OCI-LY1 (cell line): ENCODE measurements at regions not wholly inside any gene's neighbourhood (a gene's known extent, or its start where the extent isn't known, plus 50 kb on each side); places are given as distances from the start of the nearest gene placed in this dataset.

Experiments
- H2AFZ ChIP-seq: fragments of 200-600 bp; sonication (generic), shearing (Covaris generic); 2 replicates; pipeline ENCODE4 v1.6.0; 2014; ENCODE audit warnings: antibody characterized with exemption, mild to moderate bottlenecking, low read length
- H3F3A ChIP-seq: fragments of 200-600 bp; sonication (generic), shearing (Covaris generic); 2 replicates; pipeline ENCODE4 v1.6.0; 2014; ENCODE audit warnings: mild to moderate bottlenecking, antibody characterized with exemption, low read length, moderate library complexity; ENCODE audit not compliant: insufficient read depth
- H3K27ac ChIP-seq: fragments of 200-600 bp; sonication (generic); 2 replicates; pipeline ENCODE4 v1.5.1; 2014; ENCODE audit warnings: low read length, mixed run types, mild to moderate bottlenecking, low read depth; ENCODE audit not compliant: poor library complexity, severe bottlenecking
- H3K27me3 ChIP-seq: fragments of 200-600 bp; sonication (generic); 2 replicates; pipeline ENCODE4 v1.6.0; 2014; ENCODE audit warnings: antibody characterized with exemption, mild to moderate bottlenecking, low read length, moderate library complexity; ENCODE audit not compliant: insufficient read depth
- H3K36me3 ChIP-seq: fragments of 200-600 bp; sonication (generic); 2 replicates; pipeline ENCODE4 v1.6.1; 2014; ENCODE audit warnings: mild to moderate bottlenecking, antibody characterized with exemption, low read length, moderate library complexity, mixed read lengths; ENCODE audit not compliant: insufficient read depth
- H3K4me1 ChIP-seq: fragments of 200-600 bp; sonication (generic); 2 replicates; pipeline ENCODE4 v1.5.1; 2014; ENCODE audit warnings: mild to moderate bottlenecking, low read length, moderate library complexity; ENCODE audit not compliant: insufficient read depth, severe bottlenecking
- H3K4me2 ChIP-seq: fragments of 200-600 bp; sonication (generic), shearing (Covaris generic); 2 replicates; pipeline ENCODE4 v1.6.1; 2014; ENCODE audit warnings: low read length
- H3K4me3 ChIP-seq: fragments of 200-600 bp; sonication (generic); 2 replicates; pipeline ENCODE4 v1.5.1; 2014; ENCODE audit warnings: low read length, low read depth, mild to moderate bottlenecking, mixed read lengths; ENCODE audit not compliant: poor library complexity, severe bottlenecking
- H3K79me2 ChIP-seq: fragments of 200-600 bp; shearing (Covaris generic); 2 replicates; pipeline ENCODE4 v1.6.1; 2016; ENCODE audit warnings: mixed run types, low read length, mixed read lengths; ENCODE audit not compliant: insufficient read depth
- H3K9ac ChIP-seq: fragments of 200-600 bp; sonication (generic), shearing (Covaris generic); 2 replicates; pipeline ENCODE4 v1.6.1; 2014; ENCODE audit warnings: mild to moderate bottlenecking, low read length, mixed read lengths
- H3K9me2 ChIP-seq: fragments of 200-600 bp; sonication (generic), shearing (Covaris generic); 2 replicates; pipeline ENCODE4 v1.6.1; 2014; ENCODE audit warnings: low read depth, mild to moderate bottlenecking, low read length, mixed read lengths
- H3K9me3 ChIP-seq: fragments of 200-600 bp; shearing (Covaris generic); 2 replicates; pipeline ENCODE4 v1.6.1; 2014; ENCODE audit warnings: low read length, mixed read lengths
- H4K20me1 ChIP-seq: fragments of 200-600 bp; sonication (generic), shearing (Covaris generic); 2 replicates; pipeline ENCODE4 v1.6.0; 2016; ENCODE audit warnings: mild to moderate bottlenecking, low read length; ENCODE audit not compliant: insufficient read depth
- CTCF ChIP-seq: fragments of 200-600 bp; sonication (generic), shearing (Covaris generic); IDR thresholded peaks from 2 replicates; pipeline ENCODE4 v1.5.1; 2017; ENCODE audit warnings: mild to moderate bottlenecking, antibody characterized with exemption, low read length, moderate library complexity, mixed read lengths
- EZH2 ChIP-seq: fragments of 200-600 bp; sonication (generic), shearing (Covaris generic); IDR thresholded peaks from 2 replicates; pipeline ENCODE4 v1.8.0; 2017; ENCODE audit warnings: borderline replicate concordance, mixed run types, mild to moderate bottlenecking, antibody characterized with exemption, low read length, moderate library complexity, mixed read lengths

GRCh38 chr3:72128921-72129320, 344.0 kb upstream of the PROK2 start:
- Histone ChIP-seq H4K20me1 (no peaks in the 10 kb centered on the region), H2AFZ (no peak overlapping the region), H3K27ac (no peak overlapping the region), H3K36me3 (no peaks in the 10 kb centered on the region), H3K4me1 (no peaks in the 10 kb centered on the region), H3K9ac (no peak overlapping the region), H3K4me2 (no peak overlapping the region), H3K9me2 (no peaks in the 10 kb centered on the region), H3K79me2 (no peaks in the 10 kb centered on the region), H3K27me3 (no peaks in the 10 kb centered on the region), H3F3A (no peaks in the 10 kb centered on the region), H3K4me3 (no peak overlapping the region), H3K9me3 (no peaks in the 10 kb centered on the region; the same call in 1 of the 2 replicates)
- TF ChIP-seq EZH2 = no peak
- no peak for TF ChIP-seq CTCF

GRCh38 chr3:72127844-72128243, 342.9 kb upstream of the PROK2 start:
- TF ChIP-seq EZH2 (no peak), CTCF (no peak)
- no peak overlapping the region for H3K4me2 ChIP-seq
- H3K9ac ChIP-seq = no peak overlapping the region

GRCh38 chr3:72127224-72127612, 342.3 kb upstream of the PROK2 start:
- TF ChIP-seq EZH2 = no peak
- no peak for TF ChIP-seq CTCF
- no peaks in the 10 kb centered on the region for H4K20me1 ChIP-seq
- no peak overlapping the region for H3K4me3 ChIP-seq
- H3K79me2 ChIP-seq = no peaks in the 10 kb centered on the region
- no peak overlapping the region for H3K9ac ChIP-seq
- no peaks in the 10 kb centered on the region for H3F3A ChIP-seq
- no peaks in the 10 kb centered on the region for H3K36me3 ChIP-seq
- no peak overlapping the region for H3K4me2 ChIP-seq
- no peaks in the 10 kb centered on the region; the same call in 1 of the 2 replicates for H3K9me3 ChIP-seq
- H3K9me2 ChIP-seq = no peaks in the 10 kb centered on the region
- H2AFZ ChIP-seq = no peak overlapping the region
- H3K4me1 ChIP-seq = no peaks in the 10 kb centered on the region
- H3K27me3 ChIP-seq = no peaks in the 10 kb centered on the region
- H3K27ac ChIP-seq = no peak overlapping the region

More at GRCh38 chr3:72127844-72128243, 342.9 kb upstream of the PROK2 start:
- Histone ChIP-seq H3K4me1 (no peaks in the 10 kb centered on the region), H3K27me3 (no peaks in the 10 kb centered on the region), H3K9me3 (no peaks in the 10 kb centered on the region; the same call in 1 of the 2 replicates), H3F3A (no peaks in the 10 kb centered on the region), H3K79me2 (no peaks in the 10 kb centered on the region), H3K9me2 (no peaks in the 10 kb centered on the region), H3K4me3 (no peak overlapping the region), H2AFZ (no peak overlapping the region), H3K27ac (no peak overlapping the region), H4K20me1 (no peaks in the 10 kb centered on the region), H3K36me3 (no peaks in the 10 kb centered on the region)
